ENCODE measurements at regions not wholly inside any gene's neighbourhood (a gene's known extent, or its start where the extent isn't known, plus 50 kb on each side); places are given as distances from the start of the nearest gene placed in this dataset.

DNA sequence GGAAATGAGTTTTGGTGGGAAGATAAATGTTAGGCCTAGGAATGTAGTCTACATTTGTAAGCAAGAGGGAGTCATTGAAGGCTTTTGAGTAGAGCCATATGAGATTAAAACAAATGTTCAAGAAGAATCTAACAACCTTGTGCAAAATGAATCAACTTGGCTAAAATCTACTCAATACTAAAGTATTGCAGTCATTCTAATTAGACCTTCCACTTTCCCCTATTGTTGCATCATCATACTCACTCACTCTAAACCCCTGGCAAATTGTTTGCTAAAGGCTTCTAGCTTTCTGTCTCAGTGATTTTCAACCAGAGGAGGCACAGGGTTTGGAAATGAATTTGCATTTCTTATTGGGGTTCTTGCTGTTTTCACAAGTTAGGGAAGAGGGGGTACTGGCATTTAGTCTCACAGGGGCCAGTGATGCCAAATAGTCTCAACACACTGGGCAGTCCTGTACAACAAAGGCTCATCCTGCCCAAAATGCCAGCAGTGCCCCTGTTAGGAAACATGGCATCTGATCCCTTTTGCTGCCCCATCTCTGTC, 85.3 kb downstream of the SEC16B start:
- TF ChIP-seq, protein P1, sequence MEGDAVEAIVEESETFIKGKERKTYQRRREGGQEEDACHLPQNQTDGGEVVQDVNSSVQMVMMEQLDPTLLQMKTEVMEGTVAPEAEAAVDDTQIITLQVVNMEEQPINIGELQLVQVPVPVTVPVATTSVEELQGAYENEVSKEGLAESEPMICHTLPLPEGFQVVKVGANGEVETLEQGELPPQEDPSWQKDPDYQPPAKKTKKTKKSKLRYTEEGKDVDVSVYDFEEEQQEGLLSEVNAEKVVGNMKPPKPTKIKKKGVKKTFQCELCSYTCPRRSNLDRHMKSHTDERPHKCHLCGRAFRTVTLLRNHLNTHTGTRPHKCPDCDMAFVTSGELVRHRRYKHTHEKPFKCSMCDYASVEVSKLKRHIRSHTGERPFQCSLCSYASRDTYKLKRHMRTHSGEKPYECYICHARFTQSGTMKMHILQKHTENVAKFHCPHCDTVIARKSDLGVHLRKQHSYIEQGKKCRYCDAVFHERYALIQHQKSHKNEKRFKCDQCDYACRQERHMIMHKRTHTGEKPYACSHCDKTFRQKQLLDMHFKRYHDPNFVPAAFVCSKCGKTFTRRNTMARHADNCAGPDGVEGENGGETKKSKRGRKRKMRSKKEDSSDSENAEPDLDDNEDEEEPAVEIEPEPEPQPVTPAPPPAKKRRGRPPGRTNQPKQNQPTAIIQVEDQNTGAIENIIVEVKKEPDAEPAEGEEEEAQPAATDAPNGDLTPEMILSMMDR (IDR thresholded peaks at IDR 0.05): no peak
- TF ChIP-seq POLR2A (IDR thresholded peaks at IDR 0.05): no peak

Measured in uterus (tissue), 2 donors.